ENCODE measurements at regions not wholly inside any gene's neighbourhood (a gene's known extent, or its start where the extent isn't known, plus 50 kb on each side); places are given as distances from the start of the nearest gene placed in this dataset.

- H3K4me3 ChIP-seq (ENCODE audit: low read depth, low read length) = no peak overlapping the region
- CTCF ChIA-PET = no interaction called here
- no peak for TF ChIP-seq CTCF (IDR thresholded peaks at IDR 0.05; ENCODE audit: insufficient read depth, low read length, missing control alignments)
- POLR2A ChIA-PET = no interaction called here
- no peak for DNase-seq (ENCODE audit: low read depth, low spot score)
These were observed 66.6 kb upstream of the IGFBP3 start for GRCh38 chr7:45987521-45988290.

GRCh38 chr7:45986355-45987298 is 65.6 kb upstream of the IGFBP3 start:
- H3K4me3 ChIP-seq (ENCODE audit: low read depth, low read length) = no peak overlapping the region
- TF ChIP-seq CTCF (IDR thresholded peaks at IDR 0.05; ENCODE audit: insufficient read depth, low read length, missing control alignments) = no peak
- CTCF ChIA-PET = interaction anchor here (1.1 to 3.2 kb wide), 2 partner anchors 9 to 64 kb away, joined by 3 to 24 read pairs; no protein-coding TSS in a partner anchor
- no peak for DNase-seq (ENCODE audit: low read depth, low spot score)
- POLR2A ChIA-PET = interaction anchor here (0.9 kb wide), 1 partner anchor 8 kb away, joined by 3 read pairs; no protein-coding TSS in a partner anchor

- POLR2A ChIA-PET = interaction anchor here (0.9 kb wide), 1 partner anchor 9 kb away, joined by 3 read pairs; no protein-coding TSS in a partner anchor
- no peak for DNase-seq (ENCODE audit: low read depth, low spot score)
- TF ChIP-seq CTCF (IDR thresholded peaks at IDR 0.05; ENCODE audit: insufficient read depth, low read length, missing control alignments) = no peak
- H3K4me3 ChIP-seq (ENCODE audit: low read depth, low read length) = no peak overlapping the region
- CTCF ChIA-PET = interaction anchor here (1.1 to 3.2 kb wide), 3 partner anchors 10 to 365 kb away, joined by 3 to 24 read pairs (median 13); no protein-coding TSS in a partner anchor
These were observed 64.8 kb upstream of the IGFBP3 start for GRCh38 chr7:45985902-45986301.

GRCh38 chr7:45984386-45985295 is 63.6 kb upstream of the IGFBP3 start:
- TF ChIP-seq CTCF (IDR thresholded peaks at IDR 0.05; ENCODE audit: insufficient read depth, low read length, missing control alignments) = no peak
- CTCF ChIA-PET = interaction anchor here (0.8 to 3.2 kb wide), 4 partner anchors 11 to 367 kb away, joined by 3 to 24 read pairs (median 8); no protein-coding TSS in a partner anchor

GRCh38 chr7:45983720-45984255 is 62.7 kb upstream of the IGFBP3 start:
- ChIA-PET POLR2A (no interaction called here), CTCF (interaction anchor here (0.8 to 3.2 kb wide), 3 partner anchors 12 to 367 kb away, joined by 3 to 24 read pairs (median 13); no protein-coding TSS in a partner anchor)
- no peak overlapping the region for H3K4me3 ChIP-seq (ENCODE audit: low read depth, low read length)
- TF ChIP-seq CTCF (IDR thresholded peaks at IDR 0.05; ENCODE audit: insufficient read depth, low read length, missing control alignments) = no peak
- DNase-seq (ENCODE audit: low read depth, low spot score) = no peak

More at GRCh38 chr7:45984386-45985295, 63.6 kb upstream of the IGFBP3 start:
- no peak for DNase-seq (ENCODE audit: low read depth, low spot score)
- POLR2A ChIA-PET = no interaction called here
- H3K4me3 ChIP-seq (ENCODE audit: low read depth, low read length) = no peak overlapping the region

Data from AG04449 (cell line).